ENCODE measurements at regions not wholly inside any gene's neighbourhood (a gene's known extent, or its start where the extent isn't known, plus 50 kb on each side); places are given as distances from the start of the nearest gene placed in this dataset.

- TF ChIP-seq POLR2A (IDR thresholded peaks at IDR 0.05; ENCODE audit: low read depth, low read length) (no peak), POLR2AphosphoS5 (IDR thresholded peaks at IDR 0.05; ENCODE audit: low read depth, low read length) (no peak), SPI1 (IDR thresholded peaks at IDR 0.05; ENCODE audit: low read depth, low read length) (no peak), TAF1 (IDR thresholded peaks at IDR 0.05; ENCODE audit: low read depth, low read length) (no peak), POU2F2 (IDR thresholded peaks at IDR 0.05; ENCODE audit: low read depth, low read length) (no peak)
Measured at GRCh38 chr11:122486793-122487495, 168.6 kb upstream of the UBASH3B start.

Measured in GM12891 (cell line).